ENCODE measurements at regions not wholly inside any gene's neighbourhood (a gene's known extent, or its start where the extent isn't known, plus 50 kb on each side); places are given as distances from the start of the nearest gene placed in this dataset.

- peak; percentile 62 for DNase-seq (ENCODE audit: low spot score)
These were observed 209.5 kb downstream of the KLF5 start for GRCh38 chr13:73268306-73268705.

GRCh38 chr13:73266640-73267180, 207.9 kb downstream of the KLF5 start:
- no peak for DNase-seq (ENCODE audit: low spot score)

- no peak for DNase-seq (ENCODE audit: low spot score)
These were observed 204.2 kb downstream of the KLF5 start for GRCh38 chr13:73262862-73263627.

- no peak for DNase-seq (ENCODE audit: low spot score)
These were observed 203.0 kb downstream of the KLF5 start for GRCh38 chr13:73261739-73262216.

GRCh38 chr13:73259061-73260017, 200.5 kb downstream of the KLF5 start:
- DNase-seq (ENCODE audit: low spot score), result no peak

GRCh38 chr13:73258406-73258805, 199.6 kb downstream of the KLF5 start:
- no peak for DNase-seq (ENCODE audit: low spot score)

GRCh38 chr13:73254827-73255226, 196.0 kb downstream of the KLF5 start:
- DNase-seq (ENCODE audit: low spot score), result no peak

GRCh38 chr13:73251626-73252265, 192.9 kb downstream of the KLF5 start:
- DNase-seq (ENCODE audit: low spot score), result no peak

- no peak for DNase-seq (ENCODE audit: low spot score)
These were observed 191.3 kb downstream of the KLF5 start for GRCh38 chr13:73250061-73250460.

GRCh38 chr13:73248711-73249580, 190.1 kb downstream of the KLF5 start:
- DNase-seq (ENCODE audit: low spot score), result peak; percentile 93

GRCh38 chr13:73248154-73248553, 189.3 kb downstream of the KLF5 start:
- no peak for DNase-seq (ENCODE audit: low spot score)

- DNase-seq (ENCODE audit: low spot score), result peak; percentile 92
These were observed 186.4 kb downstream of the KLF5 start for GRCh38 chr13:73245246-73245645.

GRCh38 chr13:73244467-73244866, 185.7 kb downstream of the KLF5 start:
- peak; percentile 83 for DNase-seq (ENCODE audit: low spot score)

GRCh38 chr13:73242515-73243015, 183.8 kb downstream of the KLF5 start:
- DNase-seq (ENCODE audit: low spot score), result peak; percentile 1

GRCh38 chr13:73240193-73240592, 181.4 kb downstream of the KLF5 start:
- DNase-seq (ENCODE audit: low spot score), result peak; percentile 1

GRCh38 chr13:73235385-73235784, 176.6 kb downstream of the KLF5 start:
- no peak for DNase-seq (ENCODE audit: low spot score)

GRCh38 chr13:73231471-73231870, 172.7 kb downstream of the KLF5 start:
- no peak for DNase-seq (ENCODE audit: low spot score)

- no peak for DNase-seq (ENCODE audit: low spot score)
These were observed 171.9 kb downstream of the KLF5 start for GRCh38 chr13:73230716-73231115.

GRCh38 chr13:73228546-73228945, 169.7 kb downstream of the KLF5 start:
- peak; percentile 74 for DNase-seq (ENCODE audit: low spot score)

GRCh38 chr13:73225990-73226389, 167.2 kb downstream of the KLF5 start:
- no peak for DNase-seq (ENCODE audit: low spot score)

Data from HT-29 (cell line).